SK-N-SH (cell line): ENCODE measurements at regions not wholly inside any gene's neighbourhood (a gene's known extent, or its start where the extent isn't known, plus 50 kb on each side); places are given as distances from the start of the nearest gene placed in this dataset.

Experiments used
- CTCF ChIP-seq: fragments of 200-600 bp; sonication (generic); IDR thresholded peaks from 2 replicates; pipeline ENCODE4 v1.6.1; 2017; ENCODE audit warnings: antibody characterized with exemption, mild to moderate bottlenecking, moderate library complexity
- EP300 ChIP-seq, 2 experiments: IDR thresholded peaks; 2 replicates each; pipeline versions ENCODE4 v1.4.0 to v1.6.1; 2012; ENCODE audit warnings: borderline replicate concordance in 1 of 2, low read depth in 1 of 2, low read length in 1 of 2
- GATA2 ChIP-seq: sonication (generic); formaldehyde crosslinking; IDR thresholded peaks from 2 replicates; pipeline ENCODE4 v1.5.0; 2020; ENCODE audit warnings: mild to moderate bottlenecking, missing genetic modification reagents
- IRF3 ChIP-seq: fragments of 150-350 bp; IDR thresholded peaks from 2 replicates; pipeline ENCODE4 v1.6.1; 2016; ENCODE audit warnings: mild to moderate bottlenecking, low read depth, low read length
- NRF1 ChIP-seq: IDR thresholded peaks from 2 replicates; pipeline ENCODE4 v1.6.1; 2012; ENCODE audit warnings: low read depth, mild to moderate bottlenecking, low read length
- POLR2AphosphoS5 ChIP-seq: IDR thresholded peaks from 2 replicates; pipeline ENCODE4 v1.6.1; 2012; ENCODE audit warnings: low read depth, low read length
- RAD21 ChIP-seq: IDR thresholded peaks from 2 replicates; pipeline ENCODE4 v1.6.1; 2012; ENCODE audit warnings: mild to moderate bottlenecking, low read length
- SMC3 ChIP-seq: IDR thresholded peaks from 2 replicates; pipeline ENCODE4 v1.6.1; 2012; ENCODE audit warnings: low read depth, low read length, improper control_type of control experiment
- TAF1 ChIP-seq: IDR thresholded peaks from 2 replicates; pipeline ENCODE4 v1.6.1; 2012; ENCODE audit warnings: low read depth, mild to moderate bottlenecking, low read length, moderate library complexity, borderline replicate concordance
- TCF12 ChIP-seq: IDR thresholded peaks from 2 replicates; pipeline ENCODE4 v1.4.0; 2012

- TF ChIP-seq CTCF, result no peak
- no peak for TF ChIP-seq TCF12
- TF ChIP-seq EP300 (IDR thresholded peaks at IDR 0.05; ENCODE audit: borderline replicate concordance in 1 of 2, low read depth in 1 of 2, low read length in 1 of 2), result no peak
- no peak for TF ChIP-seq POLR2AphosphoS5
- no peak for TF ChIP-seq IRF3
- TF ChIP-seq NRF1, result no peak
- no peak for TF ChIP-seq TAF1
- no peak for TF ChIP-seq RAD21
- TF ChIP-seq SMC3, result no peak
- no peak for TF ChIP-seq GATA2 (CRISPR knock-in tag)
Observed at GRCh38 chr17:51385208-51385607, 124.9 kb downstream of the UTP18 start.
